ENCODE measurements at regions not wholly inside any gene's neighbourhood (a gene's known extent, or its start where the extent isn't known, plus 50 kb on each side); places are given as distances from the start of the nearest gene placed in this dataset.
A peak's percentile ranks its signal among the peaks of the same experiment; 100 is the strongest.

- peak; percentile 34 for ATAC-seq
- Histone ChIP-seq H3K4me1 (peaks cover 0 to 3% (median 0%) of the 10 kb centered on the region in 3 donors), H3K4me3 (no peak overlapping the region), H3K27me3 (no peaks in the 10 kb centered on the region), H3K27ac (no peak overlapping the region), H3K36me3 (no peaks in the 10 kb centered on the region), H3K9me3 (no peaks in the 10 kb centered on the region)
- WGBS, 2 donors (ENCODE audit: low coverage in 1 of 2): 38 to 67% methylated on average over 1 of the region's 2 CpGs
- TF ChIP-seq POLR2AphosphoS5 (IDR thresholded peaks at IDR 0.05) (no peak), POLR2A (IDR thresholded peaks at IDR 0.05) (no peak), EP300 (IDR thresholded peaks at IDR 0.05) (no peak), CTCF (IDR thresholded peaks at IDR 0.05) (no peak)
These were observed 80.6 kb upstream of the DHX15 start for GRCh38 chr4:24664956-24665355.

- no peaks in the 10 kb centered on the region for H3K36me3 ChIP-seq
- no peak for ATAC-seq
- H3K9me3 ChIP-seq: no peaks in the 10 kb centered on the region
- H3K4me3 ChIP-seq: no peak overlapping the region
- no peak for TF ChIP-seq EP300 (IDR thresholded peaks at IDR 0.05)
- peaks cover 0 to 3% (median 0%) of the 10 kb centered on the region in 3 donors for H3K4me1 ChIP-seq
- 100% methylated on average over 2 of the region's 3 CpGs; no CpG with 5 or more reads in 1 of the 2 donors for WGBS, 2 donors (ENCODE audit: low coverage in 1 of 2)
- H3K27ac ChIP-seq: no peak overlapping the region
- H3K27me3 ChIP-seq: no peaks in the 10 kb centered on the region
These were observed 82.0 kb upstream of the DHX15 start for GRCh38 chr4:24666316-24666715.

- Histone ChIP-seq H3K36me3 (no peaks in the 10 kb centered on the region), H3K4me3 (no peak overlapping the region), H3K27me3 (no peaks in the 10 kb centered on the region), H3K27ac (no peak overlapping the region), H3K9me3 (no peaks in the 10 kb centered on the region), H3K4me1 (peaks cover 0 to 3% (median 0%) of the 10 kb centered on the region in 3 donors)
- TF ChIP-seq POLR2A (IDR thresholded peaks at IDR 0.05) (no peak), EP300 (IDR thresholded peaks at IDR 0.05) (no peak), CTCF (IDR thresholded peaks at IDR 0.05) (no peak), POLR2AphosphoS5 (IDR thresholded peaks at IDR 0.05) (no peak)
- ATAC-seq: no peak
- 87 to 94% methylated on average over 5 of the region's 5 CpGs for WGBS, 2 donors (ENCODE audit: low coverage in 1 of 2)
These were observed 82.6 kb upstream of the DHX15 start for GRCh38 chr4:24666816-24667477.

- Histone ChIP-seq H3K36me3 (no peaks in the 10 kb centered on the region), H3K4me1 (peaks cover 0 to 3% (median 0%) of the 10 kb centered on the region in 3 donors), H3K4me3 (no peak overlapping the region), H3K27ac (no peak overlapping the region), H3K27me3 (no peaks in the 10 kb centered on the region), H3K9me3 (no peaks in the 10 kb centered on the region)
- ATAC-seq: no peak
- TF ChIP-seq CTCF (IDR thresholded peaks at IDR 0.05) (no peak), POLR2A (IDR thresholded peaks at IDR 0.05) (no peak), POLR2AphosphoS5 (IDR thresholded peaks at IDR 0.05) (no peak), EP300 (IDR thresholded peaks at IDR 0.05) (no peak)
- 42 to 79% methylated on average over 5 to 7 of the region's 10 CpGs for WGBS, 2 donors (ENCODE audit: low coverage in 1 of 2)
These were observed 84.6 kb upstream of the DHX15 start for GRCh38 chr4:24668956-24669355.

- Histone ChIP-seq H3K4me3 (no peak overlapping the region), H3K4me1 (no peaks in the 10 kb centered on the region), H3K27ac (no peak overlapping the region), H3K27me3 (no peaks in the 10 kb centered on the region), H3K9me3 (no peaks in the 10 kb centered on the region), H3K36me3 (no peaks in the 10 kb centered on the region)
- ATAC-seq: no peak
- no peak for TF ChIP-seq POLR2A (IDR thresholded peaks at IDR 0.05)
- no peak for TF ChIP-seq EP300 (IDR thresholded peaks at IDR 0.05)
- TF ChIP-seq CTCF (IDR thresholded peaks at IDR 0.05): no peak
- no peak for TF ChIP-seq POLR2AphosphoS5 (IDR thresholded peaks at IDR 0.05)
- 97% methylated on average over 6 of the region's 6 CpGs; no CpG with 5 or more reads in 1 of the 2 donors for WGBS, 2 donors (ENCODE audit: low coverage in 1 of 2)
These were observed 85.4 kb upstream of the DHX15 start for GRCh38 chr4:24669751-24670150.

All from gastroesophageal sphincter (tissue), 4 donors.